NT2/D1 (cell line): ENCODE measurements at regions not wholly inside any gene's neighbourhood (a gene's known extent, or its start where the extent isn't known, plus 50 kb on each side); places are given as distances from the start of the nearest gene placed in this dataset.

ENCODE experiments used
- SUZ12 ChIP-seq: IDR thresholded peaks from 2 replicates; pipeline ENCODE4 v1.6.1; 2011; ENCODE audit not compliant: insufficient read length, insufficient read depth; ENCODE audit errors: extremely low read depth
- YY1 ChIP-seq: IDR thresholded peaks from 2 replicates; pipeline ENCODE4 v1.6.1; 2011; ENCODE audit not compliant: insufficient read length, insufficient read depth
- ZNF274 ChIP-seq: IDR thresholded peaks from 2 replicates; pipeline ENCODE4 v1.6.1; 2011; ENCODE audit warnings: mild to moderate bottlenecking, low read depth, low read length

DNA sequence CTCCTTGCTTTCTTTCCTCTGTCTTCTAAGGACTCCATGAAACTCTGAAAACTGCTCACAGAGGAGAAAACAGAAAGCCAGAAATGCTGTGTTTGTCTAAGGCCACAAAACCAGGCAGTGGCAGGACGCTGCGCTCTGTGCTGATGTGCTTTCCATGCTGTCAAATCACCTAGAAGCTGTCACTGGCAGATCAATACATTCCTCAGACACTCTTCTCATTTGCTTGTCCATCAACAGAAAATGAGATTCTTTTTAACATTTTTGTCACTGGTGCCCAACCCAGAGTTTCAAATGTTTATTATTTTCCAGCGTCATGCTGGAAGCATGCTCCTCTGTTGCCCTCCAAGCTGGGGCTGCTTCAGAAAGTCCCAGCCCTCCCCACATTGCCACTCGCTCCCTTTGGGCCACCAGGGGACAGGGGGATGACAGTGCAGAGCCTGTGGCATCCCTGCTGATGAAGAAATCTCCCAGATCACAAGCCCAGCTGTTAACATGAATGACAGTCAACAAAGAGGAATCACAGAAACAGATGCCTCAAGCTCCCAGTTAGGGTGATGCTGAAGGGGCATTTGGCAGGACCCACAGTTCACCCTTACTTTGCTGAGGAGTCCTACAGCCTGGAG lies 117.5 kb upstream of the MEIS1 start:
- no peak for TF ChIP-seq ZNF274
- TF ChIP-seq SUZ12: no peak
- no peak for TF ChIP-seq YY1
